Liver (tissue), 8 donors: ENCODE measurements at regions not wholly inside any gene's neighbourhood (a gene's known extent, or its start where the extent isn't known, plus 50 kb on each side); places are given as distances from the start of the nearest gene placed in this dataset.

ENCODE experiments used
- DNase-seq: peaks from one replicate; pipeline ENCODE4 v3.0.0-alpha.2; 2017; ENCODE audit warnings: low spot score
- H3K27ac ChIP-seq, 2 donors: one replicate each; pipeline ENCODE4 v1.7.0; 2013; ENCODE audit warnings: inconsistent platforms in 2 of 2, low read length in 2 of 2, control low read depth in 1 of 2, low read depth in 1 of 2, mild to moderate bottlenecking in 1 of 2
- H3K27me3 ChIP-seq, 4 donors: one replicate each; pipeline versions ENCODE4 v1.6.1 to v1.7.0; 2013; ENCODE audit warnings: low read length in 3 of 4, inconsistent platforms in 1 of 4, mild to moderate bottlenecking in 1 of 4, moderate library complexity in 1 of 4; ENCODE audit not compliant: control insufficient read depth in 4 of 4, insufficient read depth in 4 of 4
- H3K36me3 ChIP-seq, 4 donors: one replicate each; pipeline versions ENCODE4 v1.6.1 to v1.7.0; 2013; ENCODE audit warnings: low read length in 3 of 4, mild to moderate bottlenecking in 3 of 4, low read depth in 1 of 4, moderate library complexity in 1 of 4; ENCODE audit not compliant: control insufficient read depth in 4 of 4, insufficient read depth in 3 of 4
- H3K4me1 ChIP-seq, 4 donors: one replicate each; pipeline versions ENCODE4 v1.6.1 to v1.7.0; 2013; ENCODE audit warnings: low read length in 3 of 4, mild to moderate bottlenecking in 3 of 4, moderate library complexity in 1 of 4; ENCODE audit not compliant: control insufficient read depth in 4 of 4, insufficient read depth in 4 of 4
- H3K4me3 ChIP-seq, 3 donors: one replicate each; pipeline versions ENCODE4 v1.6.1 to v1.7.0; 2013; ENCODE audit warnings: low read length in 3 of 3, control low read depth in 1 of 3, low read depth in 1 of 3, mild to moderate bottlenecking in 1 of 3
- H3K9ac ChIP-seq, 2 donors: one replicate each; pipeline ENCODE4 v1.7.0; 2013; ENCODE audit warnings: low read length in 2 of 2, mild to moderate bottlenecking in 2 of 2, moderate library complexity in 2 of 2, control low read depth in 1 of 2, low read depth in 1 of 2
- H3K9me3 ChIP-seq, 4 donors: one replicate each; pipeline versions ENCODE4 v1.6.1 to v1.7.0; 2013; ENCODE audit warnings: low read length in 3 of 4; ENCODE audit not compliant: control insufficient read depth in 4 of 4
- ATF3 ChIP-seq: IDR thresholded peaks from 2 replicates; pipeline ENCODE4 v1.6.1; 2016; ENCODE audit warnings: antibody characterized with exemption
- CTCF ChIP-seq: fragments of 150-350 bp; IDR thresholded peaks from 2 replicates; pipeline ENCODE4 v1.5.1; 2017; ENCODE audit warnings: improper control_type of control experiment, low read depth, low read length; ENCODE audit not compliant: missing input control
- EGR1 ChIP-seq, 2 donors: IDR thresholded peaks; 2 replicates each; pipeline ENCODE4 v1.6.1; 2016 to 2018; ENCODE audit warnings: antibody characterized with exemption in 2 of 2, low read depth in 2 of 2
- FOXA1 ChIP-seq: IDR thresholded peaks from 2 replicates; pipeline ENCODE4 v1.6.1; 2016; ENCODE audit warnings: antibody characterized with exemption
- FOXA2 ChIP-seq: IDR thresholded peaks from 2 replicates; pipeline ENCODE4 v1.6.1; 2016; ENCODE audit warnings: antibody characterized with exemption
- GABPA ChIP-seq, 2 donors: IDR thresholded peaks in 1 of 2; conservative IDR thresholded peaks in 1 of 2; 2 replicates each; pipeline ENCODE4 v1.6.1; 2016; ENCODE audit warnings: antibody characterized with exemption in 2 of 2, mild to moderate bottlenecking in 1 of 2, moderate library complexity in 1 of 2
- HNF4A ChIP-seq, 2 donors: conservative IDR thresholded peaks; 2 replicates each; pipeline ENCODE4 v1.6.1; 2016; ENCODE audit warnings: antibody characterized with exemption in 2 of 2, mild to moderate bottlenecking in 2 of 2
- HNF4G ChIP-seq: IDR thresholded peaks from 2 replicates; pipeline ENCODE4 v1.6.1; 2016; ENCODE audit warnings: antibody characterized with exemption
- JUND ChIP-seq, 2 donors: IDR thresholded peaks; 2 replicates each; pipeline ENCODE4 v1.6.1; 2016; ENCODE audit warnings: antibody characterized with exemption in 2 of 2
- MAX ChIP-seq: IDR thresholded peaks from 2 replicates; pipeline ENCODE4 v1.6.1; 2016; ENCODE audit warnings: antibody characterized with exemption
- NR2F2 ChIP-seq: IDR thresholded peaks from 2 replicates; pipeline ENCODE4 v1.6.1; 2016; ENCODE audit warnings: antibody characterized with exemption
- RAD21 ChIP-seq, 2 donors: IDR thresholded peaks; 2 replicates each; pipeline ENCODE4 v1.6.1; 2016; ENCODE audit warnings: antibody characterized with exemption in 2 of 2, mild to moderate bottlenecking in 2 of 2
- REST ChIP-seq: IDR thresholded peaks from 2 replicates; pipeline ENCODE4 v1.6.1; 2016; ENCODE audit warnings: antibody characterized with exemption, mild to moderate bottlenecking
- RXRA ChIP-seq, 2 donors: IDR thresholded peaks; 2 replicates each; pipeline ENCODE4 v1.6.1; 2017 to 2018; ENCODE audit warnings: antibody characterized with exemption in 2 of 2, mild to moderate bottlenecking in 1 of 2
- SP1 ChIP-seq: IDR thresholded peaks from 2 replicates; pipeline ENCODE4 v1.6.1; 2018; ENCODE audit warnings: antibody characterized with exemption, mild to moderate bottlenecking
- TAF1 ChIP-seq: conservative IDR thresholded peaks from 2 replicates; pipeline ENCODE4 v1.6.1; 2016; ENCODE audit warnings: antibody characterized with exemption, mild to moderate bottlenecking
- ZBTB33 ChIP-seq: IDR thresholded peaks from 2 replicates; pipeline ENCODE4 v1.6.1; 2016; ENCODE audit warnings: antibody characterized with exemption
- WGBS: extraction: QIAGEN DNeasy Blood & Tissue Kit; methylation state at CpG from one replicate; pipeline ENCODE4 v1.1.7; 2013; 5-methylcytosine and 5-hydroxymethylcytosine counted together
- donor health status: healthy.
- donor health status: healthy.
- donor health status: healthy.
- donor health status: healthy.
- donor health status: healthy.

GRCh38 chr11:25777343-25777742 is 554.6 kb upstream of the ANO3 start (continued):
- no peak for TF ChIP-seq CTCF
- no peak for TF ChIP-seq GABPA (IDR thresholded peaks at IDR 0.05 in 1 of 2, conservative IDR thresholded peaks at IDR 0.05 in 1 of 2)
- no peak for TF ChIP-seq HNF4G
- TF ChIP-seq RAD21 (IDR thresholded peaks at IDR 0.05) = no peak
- no peak for TF ChIP-seq FOXA1
- no peak for TF ChIP-seq JUND (IDR thresholded peaks at IDR 0.05)
- TF ChIP-seq ATF3 = no peak
- no peak for TF ChIP-seq RXRA (IDR thresholded peaks at IDR 0.05)
- no peak for TF ChIP-seq TAF1

- no peaks in the 10 kb centered on the region for H3K36me3 ChIP-seq
- no peaks in the 10 kb centered on the region for H3K27me3 ChIP-seq
- no peaks in the 10 kb centered on the region for H3K9me3 ChIP-seq
- TF ChIP-seq CTCF (no peak), RAD21 (IDR thresholded peaks at IDR 0.05) (no peak), FOXA2 (no peak), MAX (no peak), EGR1 (IDR thresholded peaks at IDR 0.05; ENCODE audit: low read depth in 2 of 2) (no peak), JUND (IDR thresholded peaks at IDR 0.05) (no peak), HNF4G (no peak), SP1 (no peak), FOXA1 (no peak), ATF3 (no peak), REST (no peak), NR2F2 (no peak), ZBTB33 (no peak), GABPA (IDR thresholded peaks at IDR 0.05 in 1 of 2, conservative IDR thresholded peaks at IDR 0.05 in 1 of 2) (no peak), RXRA (IDR thresholded peaks at IDR 0.05) (no peak), HNF4A (conservative IDR thresholded peaks at IDR 0.05) (no peak)
- no peak for DNase-seq
- 80% methylated on average over 1 of the region's 1 CpG for WGBS
- H3K27ac ChIP-seq = no peak overlapping the region
- no peak overlapping the region for H3K9ac ChIP-seq
- no peaks in the 10 kb centered on the region for H3K4me1 ChIP-seq
- no peak overlapping the region for H3K4me3 ChIP-seq
Observed at GRCh38 chr11:25779033-25779432, 552.9 kb upstream of the ANO3 start.
